MM.1S (cell line): ENCODE measurements at regions not wholly inside any gene's neighbourhood (a gene's known extent, or its start where the extent isn't known, plus 50 kb on each side); places are given as distances from the start of the nearest gene placed in this dataset.

Experiments
- CTCF ChIP-seq: fragments of 300-600 bp; sonication (generic); IDR thresholded peaks from 2 replicates; pipeline ENCODE4 v1.5.1; 2016; ENCODE audit warnings: antibody characterized with exemption, low read length, mixed read lengths
- EZH2 ChIP-seq: fragments of 300-600 bp; sonication (generic); optimal IDR thresholded peaks from 2 replicates; pipeline ENCODE3; 2017; ENCODE audit warnings: low read depth, mild to moderate bottlenecking, antibody characterized with exemption, low read length, mixed read lengths
- EZH2phosphoT487 ChIP-seq: fragments of 300-600 bp; sonication (generic); IDR thresholded peaks from 2 replicates; pipeline ENCODE4 v1.6.1; 2018; ENCODE audit warnings: antibody characterized with exemption, low read length

- no peak for TF ChIP-seq CTCF
- no peak for TF ChIP-seq EZH2
- TF ChIP-seq EZH2phosphoT487 = no peak
These were observed 281.5 kb upstream of the PHYHIPL start for GRCh38 chr10:58894929-58895328.
